HG03354 (cell line): ENCODE measurements at regions not wholly inside any gene's neighbourhood (a gene's known extent, or its start where the extent isn't known, plus 50 kb on each side); places are given as distances from the start of the nearest gene placed in this dataset.
"Not testable (repeated sequence)": the region's sequence is repeated elsewhere in the genome, so short reads cannot be mapped to it uniquely, and the experiment has no call there.

Experiments
- ATAC-seq: cut with Tn5 transposase; IDR thresholded peaks from one replicate; pipeline ENCODE4 v1.9.1; 2021; ENCODE audit warnings: mild to moderate bottlenecking; ENCODE audit not compliant: unreplicated experiment, poor library complexity, severe bottlenecking

GRCh38 chr4:184335520-184335919, 117.8 kb upstream of the ENPP6 start:
- no peak for ATAC-seq

- ATAC-seq: not testable (repeated sequence)
These were observed 115.8 kb upstream of the ENPP6 start for GRCh38 chr4:184333446-184333845.

- ATAC-seq: no peak
These were observed 113.8 kb upstream of the ENPP6 start for GRCh38 chr4:184331268-184331995.

GRCh38 chr4:184330517-184331094, 112.9 kb upstream of the ENPP6 start:
- ATAC-seq: not testable (repeated sequence)

GRCh38 chr4:184329659-184330400, 112.2 kb upstream of the ENPP6 start:
- ATAC-seq: peak; percentile 57

- no peak for ATAC-seq
These were observed 111.6 kb upstream of the ENPP6 start for GRCh38 chr4:184329235-184329634.

- ATAC-seq: peak; percentile 77
These were observed 110.5 kb upstream of the ENPP6 start for GRCh38 chr4:184328022-184328736.

- no peak for ATAC-seq
These were observed 107.3 kb upstream of the ENPP6 start for GRCh38 chr4:184324939-184325477.

GRCh38 chr4:184322328-184323025, 104.8 kb upstream of the ENPP6 start:
- no peak for ATAC-seq

- no peak for ATAC-seq
These were observed 103.0 kb upstream of the ENPP6 start for GRCh38 chr4:184320631-184321030.

- peak; percentile 1 for ATAC-seq
These were observed 101.2 kb upstream of the ENPP6 start for GRCh38 chr4:184318852-184319251.

GRCh38 chr4:184317234-184317918, 99.7 kb upstream of the ENPP6 start:
- ATAC-seq: no peak

- ATAC-seq: no peak
These were observed 99.1 kb upstream of the ENPP6 start for GRCh38 chr4:184316821-184317220.

GRCh38 chr4:184315675-184316359, 98.1 kb upstream of the ENPP6 start:
- ATAC-seq: no peak

GRCh38 chr4:184313702-184314659, 96.3 kb upstream of the ENPP6 start:
- ATAC-seq: peak; percentile 75

- no peak for ATAC-seq
These were observed 95.4 kb upstream of the ENPP6 start for GRCh38 chr4:184313058-184313581.

- no peak for ATAC-seq
These were observed 94.5 kb upstream of the ENPP6 start for GRCh38 chr4:184312126-184312525.
